OCI-LY7 (cell line): ENCODE measurements at regions not wholly inside any gene's neighbourhood (a gene's known extent, or its start where the extent isn't known, plus 50 kb on each side); places are given as distances from the start of the nearest gene placed in this dataset.

ENCODE experiments used
- BruUV-seq: library from RNA; stranded (reverse); fragments of 400-500 nt; replicated peaks from 2 replicates; lab custom pipeline; 2021; lab: Mats Ljungman, UMichigan
- CTCF ChIA-PET: fragments of 300-600 bp; sonication (Branson Sonifier 250); formaldehyde crosslinking; loops from one replicate; lab custom pipeline; 2022; ENCODE audit warnings: antibody characterized with exemption; ENCODE audit not compliant: unreplicated experiment; lab: Charles Lee
- POLR2A ChIA-PET: fragments of 300-600 bp; sonication (Branson Sonifier 250); formaldehyde crosslinking; loops from one replicate; lab custom pipeline; 2022; ENCODE audit warnings: antibody characterized with exemption; lab: Charles Lee
- DNase-seq: peaks from one replicate; pipeline ENCODE4 v3.0.0-alpha.2; 2015; ENCODE audit warnings: low spot score
- H2AFZ ChIP-seq: fragments of 200-600 bp; sonication (generic), shearing (Covaris generic); 2 replicates; pipeline ENCODE4 v1.6.1; 2014; ENCODE audit warnings: mild to moderate bottlenecking, antibody characterized with exemption, low read length, moderate library complexity
- H3K27ac ChIP-seq: fragments of 200-600 bp; sonication (generic); 2 replicates; pipeline ENCODE4 v1.5.1; 2014; ENCODE audit warnings: mixed run types, low read depth, mild to moderate bottlenecking, moderate library complexity, low read length, inconsistent platforms; ENCODE audit not compliant: poor library complexity, severe bottlenecking
- H3K36me3 ChIP-seq: fragments of 200-600 bp; sonication (generic); 2 replicates; pipeline ENCODE4 v1.6.1; 2014; ENCODE audit warnings: mild to moderate bottlenecking, antibody characterized with exemption, low read length, moderate library complexity, mixed read lengths; ENCODE audit not compliant: insufficient read depth
- H3K4me1 ChIP-seq: fragments of 200-600 bp; sonication (generic); 2 replicates; pipeline ENCODE4 v1.5.1; 2014; ENCODE audit warnings: mild to moderate bottlenecking, low read length; ENCODE audit not compliant: insufficient read depth, poor library complexity, severe bottlenecking
- H3K4me2 ChIP-seq: fragments of 200-600 bp; sonication (generic); 2 replicates; pipeline ENCODE4 v1.6.1; 2014; ENCODE audit warnings: mild to moderate bottlenecking, low read length
- H3K4me3 ChIP-seq: fragments of 200-600 bp; sonication (generic); 2 replicates; pipeline ENCODE4 v1.5.1; 2014; ENCODE audit warnings: mild to moderate bottlenecking, low read depth, low read length; ENCODE audit not compliant: poor library complexity, severe bottlenecking
- H3K79me2 ChIP-seq: fragments of 200-600 bp; sonication (generic); 2 replicates; pipeline ENCODE4 v1.6.1; 2016; ENCODE audit warnings: low read depth, mild to moderate bottlenecking, low read length, moderate library complexity, mixed read lengths; ENCODE audit not compliant: insufficient read depth
- H3K9me2 ChIP-seq: fragments of 200-600 bp; sonication (generic); 2 replicates; pipeline ENCODE4 v1.6.1; 2016; ENCODE audit warnings: mild to moderate bottlenecking, low read length, mixed read lengths; ENCODE audit not compliant: insufficient read depth
- H3K9me3 ChIP-seq: fragments of 200-600 bp; sonication (generic); 2 replicates; pipeline ENCODE4 v1.6.1; 2014; ENCODE audit warnings: mild to moderate bottlenecking, mixed run types, low read length, mixed read lengths
- H4K20me1 ChIP-seq: fragments of 200-600 bp; sonication (generic); 2 replicates; pipeline ENCODE4 v1.6.1; 2014; ENCODE audit warnings: mild to moderate bottlenecking, antibody characterized with exemption, low read length, moderate library complexity, mixed read lengths; ENCODE audit not compliant: insufficient read depth
- EZH2phosphoT487 ChIP-seq: fragments of 200-600 bp; sonication (generic); IDR thresholded peaks from 2 replicates; pipeline ENCODE4 v1.6.1; 2018; ENCODE audit warnings: low read depth, borderline replicate concordance, mild to moderate bottlenecking, mixed run types, antibody characterized with exemption, low read length, moderate library complexity, mixed read lengths
- intact Hi-C: fragments of 100-400 bp; cut with micrococcal nuclease; formaldehyde crosslinking; loops from one replicate; pipeline ENCODE4 v1.10.0; 2022; ENCODE audit not compliant: unreplicated experiment
- TF ChIP-seq, protein P1 (sequence below): fragments of 200-600 bp; sonication (generic); conservative IDR thresholded peaks from 2 replicates; pipeline ENCODE4 v1.5.1; 2014; ENCODE audit warnings: mild to moderate bottlenecking, antibody characterized with exemption, low read length, moderate library complexity, mixed read lengths

DNA sequence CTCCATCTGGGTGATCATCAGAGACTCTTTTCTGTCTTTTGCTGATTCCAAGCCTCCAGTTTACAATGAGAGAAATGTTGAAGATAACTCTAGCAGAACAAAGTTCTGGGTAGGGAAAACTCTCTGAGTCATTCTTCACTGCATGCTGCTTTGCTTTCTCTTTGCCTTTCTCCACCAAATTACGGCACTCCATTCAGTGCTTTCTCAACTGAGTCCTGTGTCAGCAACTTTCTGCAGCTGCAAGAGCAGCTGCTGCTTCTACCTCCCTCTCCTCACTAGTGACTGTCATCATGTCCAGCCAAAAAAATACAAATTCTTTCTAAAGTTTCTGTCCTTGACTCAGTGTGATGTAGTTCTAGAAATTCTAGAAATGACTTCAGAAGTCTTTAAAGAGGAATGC is 953.8 kb downstream of the IGSF11 start:
- Histone ChIP-seq H4K20me1 (no peaks in the 10 kb centered on the region), H3K9me3 (no peaks in the 10 kb centered on the region), H2AFZ (no peak overlapping the region), H3K36me3 (no peaks in the 10 kb centered on the region), H3K27ac (no peak overlapping the region), H3K79me2 (no peaks in the 10 kb centered on the region), H3K4me1 (no peaks in the 10 kb centered on the region), H3K4me3 (no peak overlapping the region), H3K9me2 (no peaks in the 10 kb centered on the region), H3K4me2 (no peak overlapping the region)
- ChIA-PET CTCF (no interaction called here), POLR2A (interaction anchor here (0.5 to 0.7 kb wide), 2 partner anchors 9 to 1546 kb away, joined by 3 to 4 read pairs; no protein-coding TSS in a partner anchor)
- DNase-seq = no peak
- intact Hi-C loops = no loop called here
- BruUV-seq = no TSS peak
- TF ChIP-seq, protein P1, sequence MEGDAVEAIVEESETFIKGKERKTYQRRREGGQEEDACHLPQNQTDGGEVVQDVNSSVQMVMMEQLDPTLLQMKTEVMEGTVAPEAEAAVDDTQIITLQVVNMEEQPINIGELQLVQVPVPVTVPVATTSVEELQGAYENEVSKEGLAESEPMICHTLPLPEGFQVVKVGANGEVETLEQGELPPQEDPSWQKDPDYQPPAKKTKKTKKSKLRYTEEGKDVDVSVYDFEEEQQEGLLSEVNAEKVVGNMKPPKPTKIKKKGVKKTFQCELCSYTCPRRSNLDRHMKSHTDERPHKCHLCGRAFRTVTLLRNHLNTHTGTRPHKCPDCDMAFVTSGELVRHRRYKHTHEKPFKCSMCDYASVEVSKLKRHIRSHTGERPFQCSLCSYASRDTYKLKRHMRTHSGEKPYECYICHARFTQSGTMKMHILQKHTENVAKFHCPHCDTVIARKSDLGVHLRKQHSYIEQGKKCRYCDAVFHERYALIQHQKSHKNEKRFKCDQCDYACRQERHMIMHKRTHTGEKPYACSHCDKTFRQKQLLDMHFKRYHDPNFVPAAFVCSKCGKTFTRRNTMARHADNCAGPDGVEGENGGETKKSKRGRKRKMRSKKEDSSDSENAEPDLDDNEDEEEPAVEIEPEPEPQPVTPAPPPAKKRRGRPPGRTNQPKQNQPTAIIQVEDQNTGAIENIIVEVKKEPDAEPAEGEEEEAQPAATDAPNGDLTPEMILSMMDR = no peak
- TF ChIP-seq EZH2phosphoT487 = no peak

DNA sequence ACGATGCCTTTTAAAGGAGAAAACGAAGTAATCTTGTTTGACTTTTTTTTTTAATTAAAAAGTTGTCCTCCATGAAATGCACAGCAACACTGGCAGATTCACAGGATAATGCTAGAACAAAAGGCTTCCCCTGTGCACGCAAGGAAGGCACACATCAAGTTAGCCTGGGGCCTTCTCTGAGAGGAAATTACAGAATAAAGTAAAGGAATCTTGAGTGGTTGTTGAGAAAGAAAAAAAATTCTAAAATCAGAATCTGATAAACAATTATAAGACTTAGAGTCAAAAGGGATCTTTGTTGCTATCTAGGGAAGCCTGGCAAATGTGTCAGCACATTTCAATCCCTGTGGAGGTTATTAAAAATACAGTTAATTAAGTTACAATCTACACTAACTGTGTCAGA is 946.0 kb downstream of the IGSF11 start:
- no peak overlapping the region for H3K4me2 ChIP-seq
- no peak for TF ChIP-seq EZH2phosphoT487
- TF ChIP-seq, protein P1 = no peak
- no peaks in the 10 kb centered on the region for H3K36me3 ChIP-seq
- H2AFZ ChIP-seq = no peak overlapping the region
- H3K4me1 ChIP-seq = no peaks in the 10 kb centered on the region
- DNase-seq = no peak
- CTCF ChIA-PET = no interaction called here
- no peaks in the 10 kb centered on the region for H4K20me1 ChIP-seq
- POLR2A ChIA-PET = no interaction called here
- no peaks in the 10 kb centered on the region for H3K9me2 ChIP-seq
- intact Hi-C loops = no loop called here
- no peaks in the 10 kb centered on the region for H3K79me2 ChIP-seq
- H3K9me3 ChIP-seq = peaks cover 3% of the 10 kb centered on the region; the same call in 1 of the 2 replicates
- H3K27ac ChIP-seq = no peak overlapping the region
- no peak overlapping the region for H3K4me3 ChIP-seq
- BruUV-seq = no TSS peak

DNA sequence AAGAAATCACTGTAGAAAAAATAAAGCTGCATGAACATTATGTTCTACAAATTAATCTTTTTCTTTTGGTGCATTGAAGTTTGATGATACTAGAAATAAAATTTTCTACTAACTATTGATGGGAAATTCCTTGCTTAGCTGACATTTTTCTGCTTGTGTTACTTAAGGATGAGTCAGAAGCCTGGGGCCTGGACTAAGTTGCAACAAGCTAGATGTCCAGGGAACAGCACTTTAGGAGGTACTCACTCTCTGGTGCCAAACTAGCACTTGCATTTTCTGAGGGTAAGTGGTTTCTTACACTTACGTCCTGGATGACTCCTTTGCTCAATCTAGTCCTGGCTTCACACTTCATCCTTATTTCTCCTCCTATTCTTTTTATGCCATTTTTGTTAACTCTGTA is 945.1 kb downstream of the IGSF11 start:
- Histone ChIP-seq H4K20me1 (no peaks in the 10 kb centered on the region), H3K4me3 (no peak overlapping the region), H3K9me2 (no peaks in the 10 kb centered on the region), H3K4me1 (no peaks in the 10 kb centered on the region), H3K79me2 (no peaks in the 10 kb centered on the region), H3K9me3 (peaks cover 3% of the 10 kb centered on the region; the same call in 1 of the 2 replicates), H3K27ac (no peak overlapping the region), H3K4me2 (no peak overlapping the region), H2AFZ (no peak overlapping the region), H3K36me3 (no peaks in the 10 kb centered on the region)
- TF ChIP-seq EZH2phosphoT487 = no peak
- TF ChIP-seq, protein P1 = no peak
- DNase-seq = no peak
- BruUV-seq = no TSS peak
- intact Hi-C loops = no loop called here
- ChIA-PET CTCF (no interaction called here), POLR2A (no interaction called here)
